Esophagus muscularis mucosa (tissue), 4 donors: ENCODE measurements at regions not wholly inside any gene's neighbourhood (a gene's known extent, or its start where the extent isn't known, plus 50 kb on each side); places are given as distances from the start of the nearest gene placed in this dataset.

ENCODE experiments used
- EP300 ChIP-seq: sonication (generic); formaldehyde crosslinking; IDR thresholded peaks from one replicate; pipeline ENCODE4 v1.6.1; 2017; ENCODE audit warnings: antibody characterized with exemption
- POLR2A ChIP-seq: fragments of 450-650 bp; IDR thresholded peaks from one replicate; pipeline ENCODE4 v1.6.1; 2017; ENCODE audit warnings: antibody characterized with exemption, moderate library complexity, mild to moderate bottlenecking, low read depth
- TF ChIP-seq, protein P1 (sequence below), 3 experiments: fragments of 200-600 bp in 2 of 3; fragments of 450-650 bp in 1 of 3; sonication (generic) in 2 of 3; IDR thresholded peaks; one replicate each; pipeline ENCODE4 v1.5.1; 2017 to 2019; ENCODE audit warnings: antibody characterized with exemption in 3 of 3, mild to moderate bottlenecking in 2 of 3, moderate library complexity in 1 of 3

DNA sequence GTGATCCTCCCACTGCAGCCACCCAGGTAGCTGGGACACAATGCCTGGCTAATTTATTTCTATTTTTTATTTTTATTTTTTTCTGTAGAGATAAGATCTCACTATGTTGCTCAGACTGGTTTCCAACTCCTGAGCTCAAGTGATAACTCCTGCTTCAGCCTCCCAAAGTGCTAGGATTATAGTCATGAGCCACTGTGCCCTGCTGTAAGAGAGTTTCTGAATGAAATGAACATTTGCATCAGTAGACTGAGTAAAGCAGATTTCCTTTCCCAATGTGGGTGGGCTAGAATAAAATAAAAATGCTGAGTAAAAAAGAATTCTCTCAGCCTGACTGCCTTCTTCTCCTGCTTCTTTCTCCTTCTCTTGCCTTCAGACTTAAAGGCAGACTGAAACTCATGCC lies 555.4 kb upstream of the PITX2 start:
- TF ChIP-seq, protein P1, sequence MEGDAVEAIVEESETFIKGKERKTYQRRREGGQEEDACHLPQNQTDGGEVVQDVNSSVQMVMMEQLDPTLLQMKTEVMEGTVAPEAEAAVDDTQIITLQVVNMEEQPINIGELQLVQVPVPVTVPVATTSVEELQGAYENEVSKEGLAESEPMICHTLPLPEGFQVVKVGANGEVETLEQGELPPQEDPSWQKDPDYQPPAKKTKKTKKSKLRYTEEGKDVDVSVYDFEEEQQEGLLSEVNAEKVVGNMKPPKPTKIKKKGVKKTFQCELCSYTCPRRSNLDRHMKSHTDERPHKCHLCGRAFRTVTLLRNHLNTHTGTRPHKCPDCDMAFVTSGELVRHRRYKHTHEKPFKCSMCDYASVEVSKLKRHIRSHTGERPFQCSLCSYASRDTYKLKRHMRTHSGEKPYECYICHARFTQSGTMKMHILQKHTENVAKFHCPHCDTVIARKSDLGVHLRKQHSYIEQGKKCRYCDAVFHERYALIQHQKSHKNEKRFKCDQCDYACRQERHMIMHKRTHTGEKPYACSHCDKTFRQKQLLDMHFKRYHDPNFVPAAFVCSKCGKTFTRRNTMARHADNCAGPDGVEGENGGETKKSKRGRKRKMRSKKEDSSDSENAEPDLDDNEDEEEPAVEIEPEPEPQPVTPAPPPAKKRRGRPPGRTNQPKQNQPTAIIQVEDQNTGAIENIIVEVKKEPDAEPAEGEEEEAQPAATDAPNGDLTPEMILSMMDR (IDR thresholded peaks at IDR 0.05) = no peak
- TF ChIP-seq POLR2A (no peak), EP300 (no peak)
